ENCODE measurements at regions not wholly inside any gene's neighbourhood (a gene's known extent, or its start where the extent isn't known, plus 50 kb on each side); places are given as distances from the start of the nearest gene placed in this dataset.

DNA sequence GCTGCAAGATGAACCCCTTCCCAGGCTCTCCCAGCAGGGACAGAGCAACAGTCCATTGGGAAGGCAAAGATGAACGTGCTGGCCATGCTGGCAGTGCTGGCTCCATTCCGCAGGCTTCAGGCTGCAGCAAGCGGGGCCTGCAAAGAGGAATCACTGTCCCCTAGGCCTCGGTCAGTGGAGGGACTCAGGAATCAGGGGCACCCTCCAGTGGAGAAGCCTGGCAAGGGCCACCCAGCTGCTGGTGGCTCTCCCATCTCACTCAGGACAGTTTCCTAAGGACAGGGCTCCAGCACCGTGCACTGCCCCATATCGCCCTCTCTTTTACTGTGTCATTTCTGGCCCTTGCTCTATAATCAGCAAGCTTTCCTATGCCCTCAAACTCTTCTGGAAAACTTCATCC, 498.6 kb downstream of the EFNB2 start:
- no peak for DNase-seq (ENCODE audit: low spot score)

- DNase-seq (ENCODE audit: low spot score): peak; percentile 23
Observed at GRCh38 chr13:106034201-106034600, 501.3 kb downstream of the EFNB2 start.

GRCh38 chr13:106033659-106034058, 501.8 kb downstream of the EFNB2 start:
- no peak for DNase-seq (ENCODE audit: low spot score)

DNA sequence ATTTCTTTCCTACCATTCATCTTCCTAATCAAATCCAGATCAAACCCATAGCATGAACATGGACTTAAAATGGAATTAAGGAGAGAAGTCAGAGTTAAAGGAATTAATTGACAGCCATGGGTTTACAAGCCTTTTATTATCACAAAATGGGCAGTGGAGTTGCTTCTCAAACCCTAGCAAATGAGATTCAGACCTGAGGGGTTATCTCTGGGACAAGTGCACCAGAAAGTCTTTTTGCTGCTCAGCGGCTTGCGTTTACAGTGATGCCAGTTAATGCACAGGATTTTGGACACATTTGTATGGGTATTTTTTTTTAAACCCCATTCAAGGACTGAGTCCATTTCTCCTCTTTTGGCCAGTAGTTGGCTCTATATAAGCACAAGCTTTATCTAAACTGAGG, 503.0 kb downstream of the EFNB2 start:
- no peak for DNase-seq (ENCODE audit: low spot score)

GRCh38 chr13:106029676-106030290, 505.7 kb downstream of the EFNB2 start:
- no peak for DNase-seq (ENCODE audit: low spot score)

DNA sequence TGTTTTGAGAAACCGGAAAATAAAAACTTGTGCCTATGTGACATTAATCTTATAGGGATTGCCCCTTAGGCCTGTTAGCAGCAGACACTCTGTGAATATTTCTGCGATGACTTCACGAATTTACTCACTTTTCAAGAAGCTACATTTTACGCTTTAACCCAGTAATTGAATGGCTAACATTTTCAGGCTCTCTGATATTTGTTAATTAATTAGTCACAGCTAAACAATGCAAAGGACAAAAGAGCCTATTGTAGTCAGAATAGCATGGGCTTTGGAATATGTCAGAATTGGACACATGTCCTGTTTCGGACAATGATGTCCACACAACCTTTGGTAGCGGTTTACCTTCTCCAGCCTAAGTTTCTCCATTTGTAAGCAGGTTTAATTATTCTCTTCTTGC, 506.6 kb downstream of the EFNB2 start:
- peak; percentile 80 for DNase-seq (ENCODE audit: low spot score)

GRCh38 chr13:106011600-106011999, 523.9 kb downstream of the EFNB2 start:
- no peak for DNase-seq (ENCODE audit: low spot score)

DNA sequence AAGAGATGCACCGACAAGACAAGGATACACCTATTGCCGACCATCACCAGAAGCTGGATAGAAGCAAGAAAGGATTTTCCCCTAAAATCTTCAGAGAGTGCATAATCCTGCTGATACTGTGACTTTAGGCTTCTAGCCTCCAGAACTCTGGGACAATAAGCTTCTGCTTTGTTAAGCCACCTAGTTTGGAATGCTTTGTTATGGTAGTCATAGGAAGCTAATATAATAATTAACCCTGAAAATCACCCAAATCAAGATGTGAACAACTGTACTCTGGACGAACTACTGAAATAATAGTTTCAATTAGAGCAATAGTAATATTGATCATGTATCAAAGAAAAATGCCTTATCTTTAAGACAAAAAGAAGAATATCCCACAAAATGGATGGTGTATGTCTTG, 524.6 kb downstream of the EFNB2 start:
- peak; percentile 76 for DNase-seq (ENCODE audit: low spot score)

DNA sequence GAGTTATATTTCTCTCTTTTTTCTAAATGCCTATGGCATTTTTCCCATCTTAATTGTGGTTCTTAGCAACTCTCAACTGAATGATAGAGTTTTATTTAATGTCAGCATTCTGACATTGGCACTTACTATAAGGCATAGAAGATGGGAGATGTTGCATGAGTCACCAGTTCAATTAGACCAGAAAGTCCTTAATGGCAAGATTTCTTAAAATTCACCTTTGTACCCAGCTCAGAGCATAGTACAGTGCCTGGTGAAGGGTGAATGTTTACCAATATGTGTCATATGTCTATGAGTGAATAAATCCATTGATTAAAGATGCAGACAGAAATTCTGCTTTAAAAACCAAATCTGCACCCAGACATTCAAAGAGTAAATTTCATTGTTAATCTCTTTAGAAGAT, 526.9 kb downstream of the EFNB2 start:
- no peak for DNase-seq (ENCODE audit: low spot score)

GRCh38 chr13:106007156-106007555, 528.3 kb downstream of the EFNB2 start:
- DNase-seq (ENCODE audit: low spot score): no peak

DNA sequence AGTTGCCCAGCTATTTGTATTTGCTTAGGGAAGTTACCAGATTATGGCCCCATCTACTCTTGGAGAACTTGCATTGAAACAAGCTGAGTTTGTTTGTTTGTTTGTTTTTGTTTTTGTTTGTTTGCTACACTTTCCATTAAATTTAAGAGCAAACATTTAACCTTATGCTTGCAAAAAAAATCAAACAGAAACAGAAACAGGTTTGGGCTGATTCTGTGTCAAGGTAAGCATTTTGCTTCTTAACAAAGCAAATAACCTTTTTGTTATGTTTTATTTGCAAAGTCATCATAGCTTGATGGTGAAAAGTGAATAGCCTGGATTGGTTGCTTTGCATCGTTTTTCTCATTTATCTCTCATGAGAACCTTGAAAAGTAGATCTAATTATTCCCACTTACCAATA, 531.8 kb downstream of the EFNB2 start:
- DNase-seq (ENCODE audit: low spot score): no peak

DNA sequence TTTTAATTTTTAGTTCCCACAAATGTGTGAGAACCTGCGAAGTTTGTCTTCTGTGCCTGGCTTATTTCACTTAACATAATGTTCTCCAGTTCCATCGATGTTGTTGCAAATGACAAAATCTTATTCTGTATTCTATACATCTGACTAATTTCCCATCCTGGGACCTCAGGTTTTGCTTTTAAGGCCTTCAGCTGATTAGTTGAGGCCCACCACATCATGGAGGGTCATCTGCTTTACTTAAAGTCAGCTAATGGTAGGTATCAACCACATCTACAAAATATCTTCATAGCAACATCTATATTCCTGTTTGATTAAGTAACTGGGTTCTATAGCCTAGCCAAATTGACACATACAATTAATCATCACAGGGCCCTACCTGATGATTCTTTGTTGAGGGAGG, 534.0 kb downstream of the EFNB2 start:
- no peak for DNase-seq (ENCODE audit: low spot score)

DNA sequence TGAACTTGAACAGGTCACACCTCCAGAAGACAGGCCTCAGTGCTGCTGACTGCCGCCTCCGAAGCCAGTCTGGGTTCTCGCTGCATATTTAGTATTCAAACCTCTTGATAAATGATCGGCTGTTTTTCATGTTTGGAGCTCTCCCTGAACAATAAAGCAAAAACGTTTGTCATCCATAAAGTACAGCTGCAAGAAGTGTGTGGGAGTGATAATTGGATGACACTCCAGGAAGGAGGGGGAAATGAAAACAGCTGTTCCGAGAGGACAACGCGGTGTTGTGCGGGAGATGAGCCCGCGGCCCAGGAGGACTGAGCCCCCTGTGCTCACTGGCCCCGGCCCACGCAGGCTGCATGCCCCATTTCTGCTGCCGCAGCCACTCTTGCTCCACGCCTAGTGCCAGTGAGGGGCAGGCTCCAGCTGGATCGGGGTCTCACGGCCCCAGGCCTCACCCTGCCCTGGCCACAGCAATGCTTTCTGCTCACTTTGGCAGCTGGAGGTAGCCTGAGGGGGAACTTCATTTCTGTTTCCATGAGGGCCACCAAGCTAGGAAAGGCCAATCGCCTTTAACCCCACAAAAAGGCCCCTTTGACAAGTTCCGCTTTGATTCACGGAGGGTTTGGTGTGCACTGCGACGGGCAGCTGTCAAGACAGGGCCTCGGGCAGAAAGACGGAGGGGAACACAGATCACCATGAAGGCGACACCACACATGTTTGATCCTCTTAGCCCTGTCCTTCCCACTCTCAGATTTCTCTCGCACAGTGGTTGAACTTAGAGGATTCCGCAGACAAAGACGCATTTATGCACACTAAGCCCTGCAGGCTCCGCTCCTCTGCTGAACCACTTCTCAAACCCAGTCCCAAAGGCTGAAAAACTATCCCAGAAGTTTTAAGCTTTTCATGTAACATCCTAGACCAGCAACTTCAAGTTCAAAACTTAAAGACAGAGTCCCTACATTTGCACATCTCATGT, 537.6 kb downstream of the EFNB2 start:
- DNase-seq (ENCODE audit: low spot score): no peak

- no peak for DNase-seq (ENCODE audit: low spot score)
Observed at GRCh38 chr13:105996391-105997025, 539.0 kb downstream of the EFNB2 start.

DNA sequence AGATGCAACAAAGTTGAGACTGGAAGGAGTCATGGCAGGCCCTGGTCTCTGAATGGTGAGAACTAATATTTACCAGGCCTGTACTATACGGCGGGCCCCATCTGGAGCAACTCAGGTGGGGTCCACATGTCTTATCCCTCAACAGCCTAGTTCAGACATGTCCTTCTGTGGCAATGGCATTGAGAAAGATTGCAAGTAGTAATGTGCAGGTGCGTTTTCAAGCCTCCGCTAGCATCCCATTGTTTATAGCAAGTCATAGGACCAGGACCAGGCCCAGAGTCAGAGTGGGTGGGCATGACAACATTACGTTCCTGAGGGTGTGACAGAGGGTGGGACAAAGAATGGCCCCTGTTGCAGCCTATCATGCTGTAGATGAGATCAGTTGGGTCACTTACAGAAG, 541.1 kb downstream of the EFNB2 start:
- no peak for DNase-seq (ENCODE audit: low spot score)

GRCh38 chr13:105991622-105992277, 543.7 kb downstream of the EFNB2 start:
- DNase-seq (ENCODE audit: low spot score): peak; percentile 72

- DNase-seq (ENCODE audit: low spot score): no peak
Observed at GRCh38 chr13:105991131-105991530, 544.3 kb downstream of the EFNB2 start.

- DNase-seq (ENCODE audit: low spot score): peak; percentile 55
Observed at GRCh38 chr13:105990256-105990958, 545.1 kb downstream of the EFNB2 start.

DNA sequence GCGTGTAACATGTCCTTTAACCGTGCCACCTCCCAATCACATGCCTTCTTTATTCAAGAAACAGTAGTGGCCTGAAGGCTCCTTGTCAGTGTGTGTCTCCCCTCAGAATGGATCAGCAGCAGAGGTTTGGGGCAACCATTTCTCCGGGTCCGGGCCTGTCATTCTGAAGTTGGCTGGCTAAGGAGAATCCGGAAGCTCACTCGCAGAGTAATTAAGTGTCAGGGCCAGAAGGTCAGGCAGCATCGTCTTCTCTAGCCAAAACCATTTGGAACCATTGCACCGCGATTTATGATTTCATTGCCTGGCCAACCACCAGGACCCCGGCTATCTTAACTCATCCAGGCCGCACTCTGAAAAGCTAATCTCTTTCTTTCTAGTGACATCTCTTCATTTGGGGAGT, 550.8 kb downstream of the EFNB2 start:
- no peak for DNase-seq (ENCODE audit: low spot score)

GRCh38 chr13:105984236-105984635, 551.2 kb downstream of the EFNB2 start:
- DNase-seq (ENCODE audit: low spot score): peak; percentile 17

DNA sequence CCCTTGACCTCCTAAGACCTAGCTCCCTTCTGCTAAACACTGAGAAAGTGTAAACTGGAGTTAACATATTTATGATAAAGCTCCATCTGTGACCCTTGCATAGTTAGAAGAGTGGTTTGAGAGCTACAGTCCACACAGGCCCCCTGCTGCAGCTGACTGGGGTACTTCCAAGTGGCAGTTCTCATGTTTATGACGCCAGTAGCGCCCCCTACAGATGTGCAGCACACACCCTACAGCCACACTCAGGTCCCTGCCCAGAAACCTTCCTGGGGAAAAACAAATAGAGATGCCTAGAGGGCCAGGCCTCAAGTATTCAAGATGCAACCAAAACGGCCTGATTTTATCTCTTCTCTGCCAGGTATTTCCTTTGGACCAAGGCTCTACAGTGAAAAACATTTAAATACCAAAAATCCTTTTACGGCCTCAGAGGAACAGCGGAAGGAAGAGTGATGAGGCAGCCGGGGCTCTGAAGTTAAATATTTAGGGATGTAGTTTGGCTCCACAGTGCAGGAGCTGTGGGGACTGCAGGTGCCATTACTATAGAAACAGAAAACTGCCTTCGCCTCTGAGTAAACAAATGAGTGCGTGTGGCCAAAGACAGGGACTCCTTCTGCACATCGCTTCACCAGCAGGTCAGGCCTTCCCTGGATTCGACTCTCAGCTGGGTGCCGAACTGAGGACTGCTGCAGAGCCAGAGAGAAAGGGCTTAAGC, 553.1 kb downstream of the EFNB2 start:
- no peak for DNase-seq (ENCODE audit: low spot score)

All from kidney tubule cell (primary cell).